ENCODE measurements at regions not wholly inside any gene's neighbourhood (a gene's known extent, or its start where the extent isn't known, plus 50 kb on each side); places are given as distances from the start of the nearest gene placed in this dataset.

GRCh38 chr1:239263801-239264200 is 122.6 kb upstream of the CHRM3 start:
- DNase-seq, result no peak

DNA sequence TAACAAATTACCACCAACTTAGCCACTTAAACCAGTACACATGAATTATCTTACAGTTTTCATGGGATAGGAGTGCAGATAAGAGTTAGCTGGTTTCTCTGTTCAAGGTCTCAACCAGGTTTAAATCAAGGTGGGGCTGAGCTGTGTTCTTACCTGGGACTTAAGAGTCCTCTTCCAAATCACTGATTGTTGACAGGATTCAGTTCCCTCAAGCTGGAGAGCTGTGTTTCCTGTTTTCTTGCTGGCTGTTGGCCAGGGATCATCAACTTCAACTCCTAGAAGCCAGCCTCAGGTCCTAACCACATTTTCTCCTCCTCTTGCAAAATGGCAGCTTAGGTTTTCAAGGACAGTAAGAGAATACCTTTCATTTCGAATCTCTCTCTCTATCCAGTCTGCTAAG is 123.8 kb upstream of the CHRM3 start:
- DNase-seq, result no peak

DNA sequence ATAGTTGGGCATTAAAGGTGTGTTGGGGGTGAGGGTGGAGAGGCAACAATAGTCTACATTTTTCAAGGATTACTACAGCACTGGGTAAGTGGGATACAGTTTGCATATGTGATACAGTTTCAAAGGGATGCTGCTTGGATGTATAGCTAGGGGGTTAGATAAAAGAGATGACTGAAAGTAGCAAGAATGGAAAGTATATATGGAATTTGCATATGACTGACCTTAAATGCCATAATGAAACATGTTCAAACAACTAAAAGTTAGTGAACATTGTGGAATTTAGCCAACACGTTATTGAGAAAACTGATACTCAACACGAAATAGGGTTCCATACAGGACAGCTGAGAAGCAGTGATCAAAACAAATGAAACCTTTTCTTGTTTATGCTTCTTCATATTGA is 124.8 kb upstream of the CHRM3 start:
- no peak for DNase-seq

- no peak for DNase-seq
Measured at GRCh38 chr1:239260842-239261241, 125.5 kb upstream of the CHRM3 start.

GRCh38 chr1:239255628-239256160 is 130.7 kb upstream of the CHRM3 start:
- DNase-seq, result no peak

DNA sequence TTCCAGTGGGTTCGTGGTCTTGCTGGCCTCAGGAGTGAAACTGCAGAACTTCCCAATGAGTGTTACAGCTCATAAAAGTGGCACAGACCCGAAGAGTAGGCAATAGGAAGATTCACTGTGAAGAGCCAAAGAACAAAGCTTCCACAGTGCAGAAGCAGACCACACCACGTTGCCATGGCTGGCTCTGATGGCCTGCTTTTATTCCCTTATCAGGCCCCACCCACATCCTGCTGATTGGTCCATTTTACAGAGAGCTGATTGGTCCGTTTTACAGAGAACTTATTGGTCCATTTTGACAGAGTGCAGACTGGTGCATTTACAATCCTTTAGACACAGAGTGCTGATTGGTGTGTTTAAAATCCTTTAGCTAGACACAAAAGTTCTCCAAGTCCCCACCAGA is 131.4 kb upstream of the CHRM3 start:
- DNase-seq, result no peak

DNA sequence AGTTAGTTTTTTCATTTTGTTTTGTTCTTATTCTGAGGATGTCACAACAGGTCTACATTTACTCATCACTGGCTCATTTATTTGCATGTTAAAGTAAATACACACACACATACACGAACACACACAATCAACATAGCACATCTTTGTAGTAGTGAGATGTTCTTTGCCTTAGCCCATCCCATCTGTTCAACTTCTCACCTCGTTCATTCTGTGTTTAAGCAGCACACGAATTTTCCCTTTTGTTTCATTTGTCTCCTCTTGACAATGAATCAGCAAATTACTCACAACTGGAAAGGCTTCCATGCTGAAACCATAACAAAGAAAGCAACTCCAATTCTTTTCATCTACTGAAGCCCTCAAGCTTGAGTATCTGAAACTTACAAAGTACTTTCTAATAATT is 133.3 kb upstream of the CHRM3 start:
- DNase-seq, result no peak

DNA sequence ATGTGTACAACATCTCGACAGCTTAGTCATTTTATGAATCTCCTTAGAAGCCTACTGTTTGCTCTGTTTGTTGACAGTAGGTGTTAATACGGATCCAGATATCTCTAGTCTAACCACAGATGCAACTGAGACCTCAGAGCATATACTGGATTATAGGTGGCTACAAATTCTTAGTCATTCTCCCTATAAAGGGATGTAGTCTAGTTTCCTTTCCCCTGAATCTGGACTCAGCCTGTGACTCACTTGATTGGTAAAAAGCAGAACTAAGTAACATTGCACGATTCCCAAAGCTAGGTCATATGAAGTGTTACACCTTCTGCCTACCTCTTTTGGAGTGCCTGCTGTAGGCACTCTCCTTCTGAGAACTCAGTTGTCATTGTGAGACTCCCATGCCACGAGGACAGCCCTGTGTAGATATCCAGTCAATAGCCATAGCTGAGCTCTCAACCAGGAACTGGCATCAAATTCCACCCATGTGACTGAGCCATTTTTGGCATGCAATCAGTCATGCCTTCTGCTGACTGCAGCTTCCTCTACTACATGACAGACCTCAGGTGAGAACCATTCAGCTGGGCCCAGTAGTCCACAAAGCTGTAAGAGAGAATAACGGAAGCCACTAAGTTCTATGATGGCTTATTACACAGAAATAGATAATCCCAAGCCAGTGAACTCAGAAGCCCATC is 135.9 kb upstream of the CHRM3 start:
- DNase-seq, result no peak

- DNase-seq, result no peak
Measured at GRCh38 chr1:239247285-239247684, 139.1 kb upstream of the CHRM3 start.

- DNase-seq, result no peak
Measured at GRCh38 chr1:239244084-239244483, 142.3 kb upstream of the CHRM3 start.

DNA sequence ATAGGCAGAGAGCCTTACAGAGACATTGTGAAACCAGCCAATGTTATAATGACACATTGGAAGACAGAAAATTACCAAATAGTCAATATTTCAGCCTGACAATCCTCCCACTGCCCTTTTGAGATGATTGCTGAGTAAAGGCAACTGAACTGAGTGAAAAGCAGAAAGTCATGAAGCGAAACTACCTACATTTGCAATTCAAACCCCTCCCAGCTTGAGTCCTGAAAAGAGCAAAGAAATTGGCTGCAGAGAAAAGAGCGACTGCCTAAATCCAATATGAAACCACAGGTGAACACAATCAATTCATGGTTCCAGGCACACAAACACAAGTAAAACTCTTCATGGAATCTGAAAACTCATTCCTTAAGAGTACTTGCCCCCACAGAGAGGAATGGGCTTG is 143.4 kb upstream of the CHRM3 start:
- no peak for DNase-seq

- DNase-seq, result no peak
Measured at GRCh38 chr1:239242404-239242803, 144.0 kb upstream of the CHRM3 start.

DNA sequence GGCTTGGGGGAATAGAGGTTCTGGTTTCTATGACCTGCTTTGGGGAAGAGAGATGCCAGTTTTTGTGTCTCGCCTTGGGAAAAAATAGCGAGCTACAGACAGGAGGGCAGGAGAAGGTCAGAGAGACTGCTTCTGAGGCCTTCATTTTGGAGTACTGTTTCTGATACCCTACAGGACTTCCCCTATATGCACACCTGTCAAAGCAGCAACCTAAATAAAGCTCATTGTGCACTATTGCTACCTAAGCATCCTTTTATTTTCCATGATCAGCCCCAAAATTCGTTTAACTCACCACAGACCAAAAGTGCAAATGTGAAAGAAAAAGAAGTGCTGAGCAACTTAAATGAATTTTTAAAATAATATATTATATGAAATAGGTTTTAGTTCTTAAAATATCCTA is 145.6 kb upstream of the CHRM3 start:
- no peak for DNase-seq

DNA sequence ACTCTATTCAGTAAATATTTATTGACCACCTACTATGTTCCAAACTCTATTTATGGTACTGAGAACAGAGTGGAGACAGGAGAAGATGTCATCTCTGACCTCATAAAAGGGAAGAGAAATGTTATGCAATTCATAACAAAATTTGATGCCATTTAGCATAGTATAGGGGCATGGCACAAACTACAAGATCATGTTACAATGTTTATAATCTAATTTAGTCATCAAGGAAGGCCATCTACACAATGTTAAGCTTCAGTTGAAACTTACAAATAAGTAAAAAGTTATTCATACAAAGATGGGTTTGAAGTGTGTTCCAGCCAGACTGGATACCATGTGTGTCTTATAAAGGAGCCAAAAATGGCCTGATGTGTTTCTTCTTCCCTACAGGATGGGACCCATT is 146.8 kb upstream of the CHRM3 start:
- DNase-seq, result no peak

GRCh38 chr1:239237912-239238311 is 148.5 kb upstream of the CHRM3 start:
- DNase-seq, result no peak

GRCh38 chr1:239233626-239234025 is 152.7 kb upstream of the CHRM3 start:
- DNase-seq, result no peak

- DNase-seq, result no peak
Measured at GRCh38 chr1:239232921-239233320, 153.4 kb upstream of the CHRM3 start.

GRCh38 chr1:239228451-239228850 is 157.9 kb upstream of the CHRM3 start:
- DNase-seq, result no peak

DNA sequence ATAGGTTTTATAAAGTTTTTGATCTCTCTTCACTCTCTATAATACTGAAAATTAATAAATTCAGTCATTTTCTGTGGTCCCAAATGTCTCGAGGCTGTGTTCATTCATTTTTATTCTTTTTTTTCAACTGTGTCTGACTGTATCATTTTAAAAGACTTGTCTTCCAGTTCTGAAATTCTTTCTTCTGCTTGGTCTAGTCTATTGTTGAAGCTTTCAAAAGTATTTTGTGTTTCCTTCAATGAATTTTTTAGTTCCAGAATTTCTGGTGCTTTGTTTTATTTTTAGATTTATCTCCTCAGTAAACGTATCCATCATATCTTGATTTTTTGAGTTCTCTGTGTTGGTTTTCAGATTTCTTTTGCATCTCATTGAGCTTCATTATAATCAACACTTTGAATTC is 161.0 kb upstream of the CHRM3 start:
- no peak for DNase-seq

DNA sequence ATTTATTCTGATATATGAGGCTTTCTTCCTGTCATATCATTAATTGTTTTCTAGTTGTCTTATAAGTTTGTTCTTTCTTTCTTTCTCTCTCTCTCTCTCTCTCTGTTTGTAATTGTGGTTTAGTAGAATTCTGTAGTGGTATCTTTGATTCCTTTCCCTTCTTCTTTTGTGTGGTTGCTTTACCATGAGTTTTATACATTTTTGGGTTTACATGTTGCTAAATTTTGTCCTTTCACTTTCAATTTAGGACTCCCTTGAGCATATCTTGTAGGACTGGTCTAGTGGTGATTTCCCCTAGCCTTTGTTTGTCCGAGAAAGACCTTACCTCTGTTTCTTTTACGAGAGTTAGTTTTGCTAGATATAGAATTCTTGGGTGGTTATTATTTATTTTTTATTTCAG is 162.3 kb upstream of the CHRM3 start:
- no peak for DNase-seq

DNA sequence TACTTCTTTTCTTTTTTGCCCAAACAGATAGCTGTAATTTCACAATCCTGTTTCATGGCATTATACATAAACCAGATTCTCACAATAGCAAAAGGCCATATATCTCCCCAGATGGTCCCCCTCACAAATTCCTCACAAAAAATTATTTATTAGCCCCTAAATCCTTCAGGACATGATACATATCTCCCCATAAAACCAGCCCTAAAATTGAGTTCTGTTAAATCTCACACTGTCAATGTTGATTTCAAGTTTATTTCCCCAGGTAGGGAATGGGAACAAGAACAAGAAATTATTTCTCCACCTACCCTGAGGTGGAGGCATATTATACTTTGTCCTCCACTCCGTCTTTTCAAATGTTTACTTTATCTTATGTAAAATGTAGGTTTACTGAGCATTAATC is 163.4 kb upstream of the CHRM3 start:
- DNase-seq, result no peak

GRCh38 chr1:239221656-239222055 is 164.7 kb upstream of the CHRM3 start:
- DNase-seq, result no peak

GRCh38 chr1:239219679-239220078 is 166.7 kb upstream of the CHRM3 start:
- DNase-seq, result no peak

- DNase-seq, result no peak
Measured at GRCh38 chr1:239218301-239218700, 168.1 kb upstream of the CHRM3 start.

- no peak for DNase-seq
Measured at GRCh38 chr1:239212811-239213220, 173.6 kb upstream of the CHRM3 start.
